H9 (cell line): ENCODE measurements at regions not wholly inside any gene's neighbourhood (a gene's known extent, or its start where the extent isn't known, plus 50 kb on each side); places are given as distances from the start of the nearest gene placed in this dataset.

ENCODE experiments used
- DNase-seq: peaks from one replicate; pipeline ENCODE4 v3.0.0-alpha.2; 2017
- H2AFZ ChIP-seq: one replicate; pipeline ENCODE4 v1.6.1; 2013; ENCODE audit warnings: mild to moderate bottlenecking, low read length, control low read depth, moderate library complexity
- H2AK5ac ChIP-seq: 2 replicates; pipeline ENCODE4 v1.6.1; 2013; ENCODE audit warnings: low read length, control low read depth, mixed read lengths; ENCODE audit not compliant: insufficient read length
- H2BK120ac ChIP-seq: one replicate; pipeline ENCODE4 v1.6.1; 2013; ENCODE audit warnings: low read depth, mild to moderate bottlenecking, low read length, control low read depth, inconsistent platforms; ENCODE audit not compliant: poor library complexity, severe bottlenecking
- H2BK12ac ChIP-seq: 2 replicates; pipeline ENCODE4 v1.6.1; 2013; ENCODE audit warnings: low read length, control low read depth, mixed read lengths, low read depth; ENCODE audit not compliant: insufficient read length
- H2BK15ac ChIP-seq: 2 replicates; pipeline ENCODE4 v1.6.1; 2013; ENCODE audit warnings: low read depth, low read length, control low read depth
- H2BK20ac ChIP-seq: one replicate; pipeline ENCODE4 v1.6.1; 2013; ENCODE audit warnings: low read depth, mild to moderate bottlenecking, low read length, control low read depth, inconsistent platforms; ENCODE audit not compliant: poor library complexity, severe bottlenecking
- H2BK5ac ChIP-seq: 2 replicates; pipeline ENCODE4 v1.6.1; 2013; ENCODE audit warnings: low read length, control low read depth, mixed read lengths; ENCODE audit not compliant: insufficient read length
- H3K14ac ChIP-seq: 2 replicates; pipeline ENCODE4 v1.6.1; 2013; ENCODE audit warnings: low read length, control low read depth; ENCODE audit not compliant: insufficient read depth
- H3K18ac ChIP-seq: 2 replicates; pipeline ENCODE4 v1.6.1; 2013; ENCODE audit warnings: low read depth, mild to moderate bottlenecking, mixed read lengths, low read length, control low read depth; ENCODE audit not compliant: insufficient read length
- H3K23ac ChIP-seq: 2 replicates; pipeline ENCODE4 v1.6.1; 2013; ENCODE audit warnings: low read length, control low read depth, mixed read lengths, low read depth; ENCODE audit not compliant: insufficient read length
- H3K23me2 ChIP-seq: 2 replicates; pipeline ENCODE4 v1.6.1; 2013; ENCODE audit warnings: low read depth, mild to moderate bottlenecking, mixed read lengths, low read length, control low read depth; ENCODE audit not compliant: insufficient read length, poor library complexity, severe bottlenecking
- H3K27ac ChIP-seq: 2 replicates; pipeline ENCODE4 v1.5.1; 2013; ENCODE audit warnings: low read length, control low read depth, mixed read lengths, low read depth; ENCODE audit not compliant: insufficient read length
- H3K27me3 ChIP-seq: 2 replicates; pipeline ENCODE4 v1.6.1; 2013; ENCODE audit warnings: low read length, control low read depth, inconsistent platforms; ENCODE audit not compliant: insufficient read depth
- H3K4ac ChIP-seq: 2 replicates; pipeline ENCODE4 v1.6.1; 2013; ENCODE audit warnings: low read depth, mild to moderate bottlenecking, control low read depth, inconsistent platforms, low read length, moderate library complexity
- H3K4me1 ChIP-seq: 2 replicates; pipeline ENCODE4 v1.6.1; 2013; ENCODE audit warnings: low read length, control low read depth, inconsistent platforms; ENCODE audit not compliant: insufficient read depth
- H3K4me2 ChIP-seq: 2 replicates; pipeline ENCODE4 v1.6.1; 2013; ENCODE audit warnings: low read length, control low read depth, mixed read lengths; ENCODE audit not compliant: insufficient read length, insufficient read depth
- H3K56ac ChIP-seq: 2 replicates; pipeline ENCODE4 v1.6.1; 2013; ENCODE audit warnings: low read depth, mild to moderate bottlenecking, mixed read lengths, low read length, control low read depth; ENCODE audit not compliant: insufficient read length
- H3K79me1 ChIP-seq: 2 replicates; pipeline ENCODE4 v1.6.1; 2013; ENCODE audit warnings: low read depth, mild to moderate bottlenecking, moderate library complexity, low read length, control low read depth, inconsistent platforms; ENCODE audit not compliant: insufficient read depth, poor library complexity, severe bottlenecking
- H3K79me2 ChIP-seq: 2 replicates; pipeline ENCODE4 v1.6.1; 2013; ENCODE audit warnings: low read length, control low read depth, inconsistent platforms; ENCODE audit not compliant: insufficient read depth
- H3K9ac ChIP-seq: 2 replicates; pipeline ENCODE4 v1.6.1; 2013; ENCODE audit warnings: low read length, control low read depth, mixed read lengths; ENCODE audit not compliant: insufficient read length; ENCODE audit errors: extremely low read depth
- H3K9me3 ChIP-seq: one replicate; pipeline ENCODE4 v1.6.1; 2013; ENCODE audit warnings: low read depth, low read length, inconsistent platforms; ENCODE audit not compliant: control insufficient read depth
- H3T11ph ChIP-seq: one replicate; pipeline ENCODE4 v1.6.1; 2013; ENCODE audit warnings: mild to moderate bottlenecking, low read length, control low read depth, inconsistent platforms
- H4K20me1 ChIP-seq: one replicate; pipeline ENCODE4 v1.6.1; 2013; ENCODE audit not compliant: control insufficient read depth, insufficient read length, insufficient read depth
- H4K5ac ChIP-seq: 2 replicates; pipeline ENCODE4 v1.6.1; 2013; ENCODE audit warnings: low read depth, mild to moderate bottlenecking, mixed read lengths, low read length, control low read depth; ENCODE audit not compliant: insufficient read length
- H4K8ac ChIP-seq: replicated peaks from 2 replicates; pipeline ENCODE4 v1.6.1; 2013; ENCODE audit warnings: low read length, control low read depth, mixed read lengths, low read depth; ENCODE audit not compliant: insufficient read length
- H4K91ac ChIP-seq: 2 replicates; pipeline ENCODE4 v1.6.1; 2013; ENCODE audit warnings: low read depth, mild to moderate bottlenecking, moderate library complexity, mixed read lengths, low read length, control low read depth; ENCODE audit not compliant: insufficient read length
- H3K27ac Mint-ChIP-seq, 3 experiments: 2 replicates in 2 of 3; 3 replicates in 1 of 3; pipeline ENCODE4 v1.8.0; 2020 to 2021; ENCODE audit warnings: mixed read lengths in 3 of 3, mild to moderate bottlenecking in 1 of 3, moderate library complexity in 1 of 3
- H3K27me3 Mint-ChIP-seq: 2 replicates; pipeline ENCODE4 v1.8.0; 2021; ENCODE audit warnings: low read depth, mild to moderate bottlenecking, moderate library complexity, mixed read lengths
- H3K36me3 Mint-ChIP-seq, 3 experiments: 2 replicates in 2 of 3; 3 replicates in 1 of 3; pipeline ENCODE4 v1.8.0; 2020 to 2021; ENCODE audit warnings: low read depth in 3 of 3, mixed read lengths in 3 of 3; ENCODE audit not compliant: insufficient read depth in 1 of 3
- H3K4me1 Mint-ChIP-seq, 2 experiments: 2 replicates each; pipeline ENCODE4 v1.8.0; 2020; ENCODE audit warnings: mixed read lengths in 2 of 2
- H3K4me3 Mint-ChIP-seq, 2 experiments: 2 replicates in 1 of 2; 3 replicates in 1 of 2; pipeline ENCODE4 v1.8.0; 2020 to 2021; ENCODE audit warnings: mild to moderate bottlenecking in 2 of 2, mixed read lengths in 2 of 2, moderate library complexity in 1 of 2
- H3K9me3 Mint-ChIP-seq, 2 experiments: 2 replicates in 1 of 2; 3 replicates in 1 of 2; pipeline ENCODE4 v1.8.0; 2020; ENCODE audit warnings: mild to moderate bottlenecking in 2 of 2, mixed read lengths in 2 of 2, moderate library complexity in 1 of 2
- CTCF ChIP-seq: fragments of 200-600 bp; sonication (generic); conservative IDR thresholded peaks from 3 replicates; pipeline ENCODE4 v1.8.0; 2021; ENCODE audit warnings: antibody characterized with exemption, mild to moderate bottlenecking
- WGBS: extraction: QIAGEN DNeasy Blood & Tissue Kit; methylation state at CpG from one replicate; pipeline ENCODE4 v1.1.7; 2013; ENCODE audit warnings: missing lambda C conversion rate, low lambda C conversion rate, mixed read lengths; ENCODE audit not compliant: insufficient read length; ENCODE audit errors: extremely low coverage; 5-methylcytosine and 5-hydroxymethylcytosine counted together

- no peak for DNase-seq
- Histone ChIP-seq H3K79me2 (no peaks in the 10 kb centered on the region), H4K91ac (no peak overlapping the region)
These were observed 921.8 kb upstream of the EPHA7 start for GRCh38 chr6:94341173-94341572.

More at GRCh38 chr6:94341173-94341572, 921.8 kb upstream of the EPHA7 start:
- Histone ChIP-seq H3K79me1 (no peaks in the 10 kb centered on the region), H2AFZ (no peak overlapping the region), H3K9me3 (no peaks in the 10 kb centered on the region), H2BK120ac (no peak overlapping the region), H3K14ac (no peak overlapping the region), H4K5ac (no peak overlapping the region), H3K18ac (no peak overlapping the region), H3K27ac (no peak overlapping the region), H3K27me3 (no peaks in the 10 kb centered on the region), H2AK5ac (no peak overlapping the region), H2BK5ac (no peak overlapping the region), H2BK20ac (no peak overlapping the region), H2BK12ac (no peak overlapping the region), H4K8ac (no peak overlapping the region), H3K23ac (no peak overlapping the region), H3K4ac (no peak overlapping the region), H3K4me2 (no peak overlapping the region), H3K56ac (no peak overlapping the region), H3K9ac (no peak overlapping the region), H3T11ph (no peak overlapping the region), H4K20me1 (no peaks in the 10 kb centered on the region), H3K23me2 (no peaks in the 10 kb centered on the region), H3K4me1 (no peaks in the 10 kb centered on the region), H2BK15ac (no peak overlapping the region)
- Mint-ChIP-seq H3K9me3 (no peaks in the 10 kb centered on the region; a peak in 1 of 5 replicates), H3K36me3 (peaks cover 0 to 4% (median 0%) of the 10 kb centered on the region in 3 experiments; a peak in 1 of 7 replicates), H3K27me3 (no peaks in the 10 kb centered on the region), H3K4me1 (peaks cover 6% of the 10 kb centered on the region in 2 experiments; a peak in 3 of 4 replicates), H3K4me3 (no peak overlapping the region), H3K27ac (no peak overlapping the region)
- WGBS, result no CpG with 5 or more reads among the region's 2 CpGs
- no peak for TF ChIP-seq CTCF
